Ovary (tissue), 3 donors: ENCODE measurements at regions not wholly inside any gene's neighbourhood (a gene's known extent, or its start where the extent isn't known, plus 50 kb on each side); places are given as distances from the start of the nearest gene placed in this dataset.

Experiments
- EP300 ChIP-seq: sonication (generic); formaldehyde crosslinking; IDR thresholded peaks from one replicate; pipeline ENCODE4 v1.6.1; 2017; ENCODE audit warnings: antibody characterized with exemption
- POLR2A ChIP-seq: fragments of 450-650 bp; IDR thresholded peaks from one replicate; pipeline ENCODE4 v1.6.1; 2017; ENCODE audit warnings: antibody characterized with exemption, mild to moderate bottlenecking, moderate library complexity
- TF ChIP-seq, protein P1 (sequence below), 3 donors: fragments of 450-650 bp in 2 of 3; fragments of 200-600 bp in 1 of 3; IDR thresholded peaks; one replicate each; pipeline versions ENCODE4 v1.5.1 to v1.8.0; 2016 to 2022; ENCODE audit warnings: antibody characterized with exemption in 3 of 3, mild to moderate bottlenecking in 1 of 3
- donor health status: DM: no; HTN: no; CAD: no.

DNA sequence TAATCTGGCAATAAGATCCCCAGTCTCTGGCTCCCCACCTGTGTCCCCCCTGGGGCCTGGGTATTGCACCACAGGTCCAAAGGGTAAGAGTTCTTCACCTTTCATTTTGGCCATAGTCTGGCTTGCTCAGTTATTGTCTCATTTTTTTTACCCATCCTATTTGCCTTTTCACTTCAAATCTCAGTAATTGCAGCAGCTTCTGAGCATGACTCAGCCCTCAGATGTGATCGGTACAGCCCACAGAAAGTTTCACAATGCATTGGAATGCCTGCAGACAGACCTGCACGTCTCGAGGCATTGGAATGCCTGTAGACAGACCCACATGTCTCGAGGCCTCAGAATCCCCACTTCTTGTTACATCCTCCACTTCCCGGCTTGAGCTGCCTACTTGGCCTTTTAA lies 173.6 kb downstream of the NUFIP1 start:
- TF ChIP-seq POLR2A (no peak), EP300 (peak; percentile 29)
- TF ChIP-seq, protein P1, sequence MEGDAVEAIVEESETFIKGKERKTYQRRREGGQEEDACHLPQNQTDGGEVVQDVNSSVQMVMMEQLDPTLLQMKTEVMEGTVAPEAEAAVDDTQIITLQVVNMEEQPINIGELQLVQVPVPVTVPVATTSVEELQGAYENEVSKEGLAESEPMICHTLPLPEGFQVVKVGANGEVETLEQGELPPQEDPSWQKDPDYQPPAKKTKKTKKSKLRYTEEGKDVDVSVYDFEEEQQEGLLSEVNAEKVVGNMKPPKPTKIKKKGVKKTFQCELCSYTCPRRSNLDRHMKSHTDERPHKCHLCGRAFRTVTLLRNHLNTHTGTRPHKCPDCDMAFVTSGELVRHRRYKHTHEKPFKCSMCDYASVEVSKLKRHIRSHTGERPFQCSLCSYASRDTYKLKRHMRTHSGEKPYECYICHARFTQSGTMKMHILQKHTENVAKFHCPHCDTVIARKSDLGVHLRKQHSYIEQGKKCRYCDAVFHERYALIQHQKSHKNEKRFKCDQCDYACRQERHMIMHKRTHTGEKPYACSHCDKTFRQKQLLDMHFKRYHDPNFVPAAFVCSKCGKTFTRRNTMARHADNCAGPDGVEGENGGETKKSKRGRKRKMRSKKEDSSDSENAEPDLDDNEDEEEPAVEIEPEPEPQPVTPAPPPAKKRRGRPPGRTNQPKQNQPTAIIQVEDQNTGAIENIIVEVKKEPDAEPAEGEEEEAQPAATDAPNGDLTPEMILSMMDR (IDR thresholded peaks at IDR 0.05), result no peak
